Fibroblast of lung (primary cell): ENCODE measurements at regions not wholly inside any gene's neighbourhood (a gene's known extent, or its start where the extent isn't known, plus 50 kb on each side); places are given as distances from the start of the nearest gene placed in this dataset.

Source experiments
- DNase-seq, 2 donors: peaks; one replicate each; pipeline versions ENCODE4 v3.0.0 to v3.0.0-alpha.2; 2010; ENCODE audit warnings: low read depth in 2 of 2
- H2AFZ ChIP-seq: 2 replicates; pipeline ENCODE4 v1.5.1; 2012; ENCODE audit warnings: low read length, control low read depth, inconsistent platforms
- H3K27ac ChIP-seq: 2 replicates; pipeline ENCODE4 v1.5.1; 2011; ENCODE audit warnings: low read length, control low read depth; ENCODE audit not compliant: insufficient read depth
- H3K27me3 ChIP-seq: 2 replicates; pipeline ENCODE4 v1.5.1; 2011; ENCODE audit warnings: mild to moderate bottlenecking, low read length; ENCODE audit not compliant: control insufficient read depth, insufficient read depth
- H3K36me3 ChIP-seq: 2 replicates; pipeline ENCODE4 v1.5.1; 2011; ENCODE audit warnings: low read length; ENCODE audit not compliant: control insufficient read depth, insufficient read depth
- H3K4me1 ChIP-seq: 2 replicates; pipeline ENCODE4 v1.5.1; 2011; ENCODE audit warnings: low read length; ENCODE audit not compliant: control insufficient read depth, insufficient read depth; ENCODE audit errors: extremely low read depth
- H3K4me2 ChIP-seq: 2 replicates; pipeline ENCODE4 v1.5.1; 2011; ENCODE audit warnings: low read length, control low read depth; ENCODE audit not compliant: insufficient read depth; ENCODE audit errors: extremely low read depth
- H3K4me3 ChIP-seq, 4 experiments: fragments of 200-600 bp in 1 of 4; sonication (generic) in 1 of 4; replicated peaks in 1 of 4; 2 replicates each; pipeline ENCODE4 v1.5.1; 2011 to 2016; ENCODE audit warnings: low read length in 4 of 4, low read depth in 3 of 4, mild to moderate bottlenecking in 3 of 4, control low read depth in 2 of 4, inconsistent platforms in 1 of 4, mixed read lengths in 1 of 4; ENCODE audit not compliant: insufficient read depth in 1 of 4; ENCODE audit errors: control extremely low read depth in 1 of 4
- H3K79me2 ChIP-seq: 2 replicates; pipeline ENCODE4 v1.5.1; 2012; ENCODE audit warnings: mild to moderate bottlenecking, low read length, inconsistent platforms; ENCODE audit not compliant: control insufficient read depth, insufficient read depth
- H3K9ac ChIP-seq: 2 replicates; pipeline ENCODE4 v1.5.1; 2011; ENCODE audit warnings: mild to moderate bottlenecking, low read length, control low read depth; ENCODE audit not compliant: insufficient read depth
- H3K9me3 ChIP-seq: 2 replicates; pipeline ENCODE4 v1.5.1; 2012; ENCODE audit warnings: low read depth, low read length; ENCODE audit not compliant: control insufficient read depth, insufficient read depth
- H4K20me1 ChIP-seq: 2 replicates; pipeline ENCODE4 v1.5.1; 2011; ENCODE audit warnings: low read length; ENCODE audit not compliant: control insufficient read depth, insufficient read depth; ENCODE audit errors: extremely low read depth
- EZH2 ChIP-seq: IDR thresholded peaks from 2 replicates; pipeline ENCODE4 v1.5.1; 2012; ENCODE audit warnings: low read length, control low read depth, mild to moderate bottlenecking; ENCODE audit errors: missing control alignments
- TF ChIP-seq, protein P1 (sequence below), 2 donors: IDR thresholded peaks in 1 of 2; conservative IDR thresholded peaks in 1 of 2; 1 replicate in 1 of 2; 2 replicates in 1 of 2; pipeline ENCODE4 v1.5.1; 2011 to 2012; ENCODE audit warnings: low read length in 2 of 2, control low read depth in 1 of 2, inconsistent platforms in 1 of 2, low read depth in 1 of 2, mild to moderate bottlenecking in 1 of 2

DNA sequence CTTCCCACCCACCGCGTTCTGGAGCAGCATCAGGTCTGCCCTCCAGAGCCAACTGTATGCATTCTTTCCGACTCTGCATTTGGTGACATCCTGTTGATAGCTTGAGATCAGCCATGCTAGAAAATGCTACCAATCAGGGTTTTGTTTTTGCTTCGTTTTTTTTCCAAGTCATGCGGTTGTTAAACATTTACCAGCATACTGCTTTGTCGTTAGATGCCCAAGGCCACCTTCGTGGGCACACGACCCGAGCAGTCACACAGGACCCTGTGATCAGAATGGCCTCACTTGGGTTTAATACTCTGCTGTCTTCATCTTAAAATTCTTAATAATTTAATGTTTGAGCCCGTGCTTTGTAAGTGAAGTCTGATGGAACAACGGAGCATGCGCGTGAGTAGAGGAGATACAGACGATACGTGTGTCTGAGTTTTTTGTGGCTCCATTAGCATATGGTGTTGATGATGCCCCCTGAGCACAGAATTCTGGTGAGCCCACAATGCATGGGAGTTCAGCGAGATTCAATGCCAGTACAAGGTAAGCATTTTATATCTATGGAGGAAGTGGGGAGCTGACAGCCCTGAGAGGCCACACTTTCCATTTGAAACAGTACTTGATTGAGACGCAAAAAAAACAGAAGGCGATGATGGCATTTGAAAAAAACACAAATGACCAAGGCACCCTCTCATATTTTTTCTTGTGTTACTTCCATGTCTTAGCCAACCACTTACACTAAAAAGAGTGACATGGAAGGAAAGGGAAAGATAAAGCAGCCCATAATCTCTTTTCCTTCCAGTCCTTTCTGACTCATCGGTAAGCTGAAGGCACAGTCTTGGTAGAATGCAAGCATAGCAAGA, 323.6 kb downstream of the BCOR start:
- no peaks in the 10 kb centered on the region for H3K27me3 ChIP-seq
- no peak overlapping the region for H3K9ac ChIP-seq
- no peaks in the 10 kb centered on the region for H3K9me3 ChIP-seq
- H3K4me3 ChIP-seq = no peak overlapping the region
- peak in 1 of 2 donors; percentile 62 for DNase-seq
- H4K20me1 ChIP-seq = no peaks in the 10 kb centered on the region
- no peak overlapping the region for H3K27ac ChIP-seq
- TF ChIP-seq EZH2 = no peak
- TF ChIP-seq, protein P1, sequence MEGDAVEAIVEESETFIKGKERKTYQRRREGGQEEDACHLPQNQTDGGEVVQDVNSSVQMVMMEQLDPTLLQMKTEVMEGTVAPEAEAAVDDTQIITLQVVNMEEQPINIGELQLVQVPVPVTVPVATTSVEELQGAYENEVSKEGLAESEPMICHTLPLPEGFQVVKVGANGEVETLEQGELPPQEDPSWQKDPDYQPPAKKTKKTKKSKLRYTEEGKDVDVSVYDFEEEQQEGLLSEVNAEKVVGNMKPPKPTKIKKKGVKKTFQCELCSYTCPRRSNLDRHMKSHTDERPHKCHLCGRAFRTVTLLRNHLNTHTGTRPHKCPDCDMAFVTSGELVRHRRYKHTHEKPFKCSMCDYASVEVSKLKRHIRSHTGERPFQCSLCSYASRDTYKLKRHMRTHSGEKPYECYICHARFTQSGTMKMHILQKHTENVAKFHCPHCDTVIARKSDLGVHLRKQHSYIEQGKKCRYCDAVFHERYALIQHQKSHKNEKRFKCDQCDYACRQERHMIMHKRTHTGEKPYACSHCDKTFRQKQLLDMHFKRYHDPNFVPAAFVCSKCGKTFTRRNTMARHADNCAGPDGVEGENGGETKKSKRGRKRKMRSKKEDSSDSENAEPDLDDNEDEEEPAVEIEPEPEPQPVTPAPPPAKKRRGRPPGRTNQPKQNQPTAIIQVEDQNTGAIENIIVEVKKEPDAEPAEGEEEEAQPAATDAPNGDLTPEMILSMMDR (conservative IDR thresholded peaks at IDR 0.05 in 1 of 2, IDR thresholded peaks at IDR 0.05 in 1 of 2; ENCODE audit: low read depth in 1 of 2, low read length in 2 of 2) = no peak
- no peak overlapping the region for H3K4me2 ChIP-seq
- H2AFZ ChIP-seq = no peak overlapping the region
- H3K36me3 ChIP-seq = no peaks in the 10 kb centered on the region
- no peaks in the 10 kb centered on the region for H3K4me1 ChIP-seq
- H3K79me2 ChIP-seq = no peaks in the 10 kb centered on the region

DNA sequence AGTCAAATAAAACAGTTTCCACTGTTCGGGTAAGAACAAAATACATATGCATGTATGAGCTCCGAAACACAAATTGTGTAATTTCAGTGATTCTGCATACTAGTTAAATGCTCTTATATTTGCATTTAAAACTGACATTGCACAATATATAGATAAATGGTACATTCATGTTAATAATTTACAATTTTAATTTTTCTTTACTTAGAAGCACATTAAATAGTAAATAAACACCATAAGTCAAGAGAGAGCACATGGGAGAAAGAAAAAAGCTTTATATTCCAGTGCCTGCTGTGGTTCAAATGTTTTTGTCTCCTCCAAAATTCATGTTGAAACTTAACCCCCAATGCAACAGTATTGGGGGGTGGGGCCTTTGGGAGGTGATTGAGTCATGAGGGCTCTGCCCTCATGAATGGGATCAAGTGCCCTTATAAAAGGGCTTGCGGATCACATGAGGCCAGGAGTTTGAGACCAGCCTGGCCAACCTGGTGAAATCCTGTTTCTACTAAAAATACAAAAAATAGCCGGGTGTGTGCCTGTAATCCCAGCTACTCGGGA, 322.9 kb downstream of the BCOR start:
- no peaks in the 10 kb centered on the region for H3K4me1 ChIP-seq
- H3K36me3 ChIP-seq = no peaks in the 10 kb centered on the region
- H2AFZ ChIP-seq = no peak overlapping the region
- H3K27ac ChIP-seq = no peak overlapping the region
- H3K27me3 ChIP-seq = no peaks in the 10 kb centered on the region
- DNase-seq = peak in 1 of 2 donors; percentile 14
- no peaks in the 10 kb centered on the region for H4K20me1 ChIP-seq
- no peaks in the 10 kb centered on the region for H3K9me3 ChIP-seq
- H3K4me3 ChIP-seq = no peak overlapping the region
- no peaks in the 10 kb centered on the region for H3K79me2 ChIP-seq
- TF ChIP-seq, protein P1 (conservative IDR thresholded peaks at IDR 0.05 in 1 of 2, IDR thresholded peaks at IDR 0.05 in 1 of 2; ENCODE audit: low read depth in 1 of 2, low read length in 2 of 2) = no peak
- no peak for TF ChIP-seq EZH2
- H3K9ac ChIP-seq = no peak overlapping the region
- H3K4me2 ChIP-seq = no peak overlapping the region

DNA sequence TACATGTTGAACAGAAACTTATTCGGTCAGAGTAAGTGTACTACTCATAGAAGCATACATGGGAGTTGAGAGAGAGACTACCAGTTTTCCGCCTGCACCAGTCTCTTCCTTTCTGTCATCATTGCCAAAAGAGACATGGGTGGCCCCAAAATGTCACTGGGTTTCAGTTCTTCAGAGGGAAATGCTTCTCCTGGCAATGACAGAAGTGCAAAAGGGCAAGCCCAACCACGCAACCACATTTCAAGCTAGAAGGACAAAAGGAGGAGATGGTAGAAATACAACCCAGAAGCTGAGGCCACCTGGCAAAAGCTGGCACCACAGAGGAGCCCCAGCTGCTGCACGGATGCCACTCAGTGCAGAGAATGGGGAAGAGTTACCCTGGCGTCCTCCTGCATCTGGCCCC, 320.1 kb downstream of the BCOR start:
- Histone ChIP-seq H3K9me3 (no peaks in the 10 kb centered on the region), H3K4me3 (no peak overlapping the region), H3K27ac (no peak overlapping the region), H3K4me1 (no peaks in the 10 kb centered on the region), H3K27me3 (no peaks in the 10 kb centered on the region), H3K4me2 (no peak overlapping the region), H4K20me1 (no peaks in the 10 kb centered on the region), H3K79me2 (no peaks in the 10 kb centered on the region), H3K36me3 (no peaks in the 10 kb centered on the region), H3K9ac (no peak overlapping the region), H2AFZ (no peak overlapping the region)
- no peak for DNase-seq
- no peak for TF ChIP-seq EZH2
- TF ChIP-seq, protein P1 (conservative IDR thresholded peaks at IDR 0.05 in 1 of 2, IDR thresholded peaks at IDR 0.05 in 1 of 2; ENCODE audit: low read depth in 1 of 2, low read length in 2 of 2) = no peak
